GM21360 (cell line): ENCODE measurements at regions not wholly inside any gene's neighbourhood (a gene's known extent, or its start where the extent isn't known, plus 50 kb on each side); places are given as distances from the start of the nearest gene placed in this dataset.
"Not testable (repeated sequence)": the region's sequence is repeated elsewhere in the genome, so short reads cannot be mapped to it uniquely, and the experiment has no call there.

ENCODE experiments used
- ATAC-seq: cut with Tn5 transposase; IDR thresholded peaks from one replicate; pipeline ENCODE4 v1.9.1; 2021; ENCODE audit warnings: mild to moderate bottlenecking, moderate library complexity; ENCODE audit not compliant: unreplicated experiment

DNA sequence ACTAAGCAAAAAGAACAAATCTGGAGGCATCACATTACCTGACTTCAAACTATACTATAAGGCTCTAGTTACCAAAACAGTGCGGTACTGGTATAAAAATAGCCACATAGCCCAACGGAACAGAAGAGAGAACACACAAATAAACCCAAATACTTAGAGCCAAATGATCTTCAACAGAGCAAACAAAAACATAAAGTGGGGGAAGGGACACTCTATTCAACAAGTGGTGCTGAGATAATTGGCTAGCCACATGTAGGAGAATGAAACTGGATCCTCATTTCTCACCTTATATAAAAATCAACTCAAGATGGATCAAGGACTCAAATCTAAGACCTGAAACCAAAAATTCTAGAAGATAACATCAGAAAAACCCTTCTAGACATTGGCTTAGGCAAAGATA, 89.9 kb upstream of the ZNF608 start:
- ATAC-seq: not testable (repeated sequence)

DNA sequence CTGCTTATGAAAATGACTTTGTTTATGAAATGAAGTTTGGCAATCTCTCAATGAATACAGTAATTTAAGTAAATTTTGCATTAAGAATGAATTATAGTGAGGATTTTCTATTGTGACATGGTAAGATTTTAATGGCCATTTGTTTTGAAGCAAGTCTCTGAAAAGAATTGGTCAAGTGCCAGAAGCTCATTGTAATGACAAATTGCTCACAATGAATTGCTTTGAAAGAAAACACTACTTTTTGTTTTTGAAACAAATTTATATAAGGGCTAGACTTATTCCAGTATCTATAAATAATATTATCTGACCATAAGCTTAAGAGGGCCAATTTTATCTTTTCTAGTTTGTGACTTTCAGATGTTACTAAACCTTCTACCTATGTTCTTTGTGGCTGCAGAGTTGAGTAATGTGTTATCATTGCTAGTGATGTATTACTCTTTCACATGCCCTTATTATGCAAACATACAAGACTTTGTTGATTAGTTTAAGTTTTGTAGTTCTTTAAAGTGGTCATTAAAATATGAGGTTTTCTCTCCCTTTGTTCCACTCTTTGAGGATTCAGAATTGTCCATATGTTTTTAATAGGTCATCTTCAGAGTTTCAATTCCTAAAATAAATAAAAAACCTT, 93.0 kb upstream of the ZNF608 start:
- ATAC-seq: no peak

GRCh38 chr5:124841829-124842712, 95.6 kb upstream of the ZNF608 start:
- ATAC-seq: no peak

DNA sequence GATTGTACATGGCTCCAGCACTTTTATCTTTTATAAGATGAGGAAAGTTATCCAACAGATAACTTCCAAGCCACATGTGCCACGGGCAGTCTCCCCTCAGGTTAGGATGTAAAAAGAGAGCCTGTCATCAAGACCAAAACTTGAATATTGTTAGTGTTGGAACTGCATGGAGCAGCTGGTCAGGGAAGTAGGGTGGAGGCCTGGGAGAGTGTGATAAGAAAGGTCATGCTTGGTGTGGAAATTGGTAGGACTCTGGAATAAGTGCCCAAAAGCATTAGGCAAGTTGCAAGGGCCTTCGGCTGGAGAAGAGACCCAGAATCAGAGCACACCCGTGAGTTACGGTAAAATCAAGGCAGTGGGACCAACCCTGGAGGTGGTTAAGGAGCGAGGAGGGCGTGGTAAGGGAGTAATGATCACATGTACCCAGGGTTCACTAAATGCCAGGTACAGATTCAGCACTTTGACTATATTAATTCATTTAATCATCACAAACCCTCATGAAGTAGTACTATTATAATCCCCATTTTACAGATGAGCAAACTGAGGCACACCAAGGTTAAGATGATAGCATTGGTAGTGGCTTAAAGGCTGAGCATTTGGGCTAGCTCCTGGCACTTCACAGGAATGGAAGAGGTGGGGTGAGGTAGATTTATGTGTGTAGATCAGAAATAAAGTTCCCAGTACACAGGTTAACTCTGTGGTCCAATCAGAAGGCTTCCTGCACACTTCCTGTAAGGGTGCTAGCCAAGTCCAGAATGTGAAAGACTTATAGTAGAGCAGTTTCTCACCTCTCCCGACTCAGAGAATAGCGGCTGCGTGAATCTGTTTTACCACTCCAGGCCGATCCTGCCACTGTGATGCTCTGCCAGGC, 96.5 kb upstream of the ZNF608 start:
- ATAC-seq: no peak

DNA sequence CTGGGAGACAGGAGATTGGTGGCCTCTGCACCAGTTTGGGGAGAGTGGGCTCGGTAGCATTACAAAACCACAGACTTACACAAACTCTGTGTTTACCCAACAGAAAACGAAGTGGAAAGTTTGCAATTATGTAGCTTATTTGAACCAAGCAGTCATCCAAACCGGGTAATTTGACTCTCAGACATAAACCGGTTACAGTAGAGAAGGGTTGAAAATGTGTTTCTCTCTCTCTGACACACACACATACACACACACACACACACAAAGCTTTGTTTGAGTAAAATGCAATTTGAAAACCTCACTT, 97.1 kb upstream of the ZNF608 start:
- no peak for ATAC-seq

- no peak for ATAC-seq
Observed at GRCh38 chr5:124844371-124844920, 98.0 kb upstream of the ZNF608 start.

DNA sequence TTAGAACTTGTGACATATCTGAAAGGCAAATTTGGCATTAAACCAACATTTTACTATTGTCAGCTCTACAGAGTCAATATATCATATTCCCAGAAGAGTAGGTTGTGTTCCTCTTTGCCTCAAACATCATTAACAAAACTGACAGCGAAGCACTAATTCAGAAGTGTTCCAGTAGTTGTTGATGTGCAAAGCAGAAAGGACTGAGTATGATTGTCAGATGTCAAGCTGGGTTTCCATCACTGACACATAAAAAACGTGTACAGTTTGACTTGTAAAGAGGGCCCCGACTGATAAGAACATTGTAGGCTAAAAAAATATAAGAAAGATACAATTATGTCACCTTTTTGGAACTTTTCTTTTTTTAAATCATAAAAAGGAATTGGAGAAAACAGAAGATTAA, 101.5 kb upstream of the ZNF608 start:
- ATAC-seq: no peak

GRCh38 chr5:124849774-124850173, 103.3 kb upstream of the ZNF608 start:
- no peak for ATAC-seq

DNA sequence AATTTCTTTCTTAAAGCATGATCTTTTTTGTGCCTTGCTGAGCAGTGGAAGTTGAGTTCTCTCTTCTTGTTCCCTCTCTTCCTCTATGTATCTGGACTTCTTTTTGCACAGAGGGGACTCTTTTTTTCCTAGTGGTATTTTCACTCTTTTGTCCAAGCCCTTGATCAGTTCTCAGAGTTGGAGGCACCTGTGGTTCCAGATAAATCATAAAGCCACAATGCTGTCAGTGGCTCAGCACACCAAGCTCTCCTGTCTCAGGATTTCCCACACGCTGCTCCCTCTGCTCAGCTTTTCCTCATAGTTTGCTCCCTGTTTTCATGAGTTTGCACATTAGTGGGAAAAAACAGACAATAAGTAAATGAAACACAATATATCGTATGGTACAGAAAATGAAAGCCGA, 110.3 kb upstream of the ZNF608 start:
- no peak for ATAC-seq

GRCh38 chr5:124858612-124859011, 112.2 kb upstream of the ZNF608 start:
- no peak for ATAC-seq

- ATAC-seq: no peak
Observed at GRCh38 chr5:124859027-124859426, 112.6 kb upstream of the ZNF608 start.

- ATAC-seq: no peak
Observed at GRCh38 chr5:124859556-124860290, 113.3 kb upstream of the ZNF608 start.

DNA sequence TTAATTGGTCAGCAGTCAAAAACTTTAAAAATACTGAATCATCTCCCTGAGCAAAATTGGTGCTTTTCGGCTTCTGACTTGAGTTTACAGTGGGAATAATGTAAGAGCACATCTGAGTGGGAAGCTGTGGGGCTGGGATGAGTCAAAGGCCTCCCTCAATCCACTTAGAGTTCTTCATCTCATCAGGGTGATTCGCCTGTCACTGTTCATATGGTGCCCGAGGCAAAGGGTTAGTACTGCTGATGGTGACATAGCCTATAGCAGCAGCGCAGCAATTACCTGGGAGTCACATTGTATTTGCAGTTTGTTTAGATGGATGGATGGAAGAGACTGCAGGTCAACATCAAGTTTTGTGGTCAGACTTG, 113.8 kb upstream of the ZNF608 start:
- no peak for ATAC-seq

DNA sequence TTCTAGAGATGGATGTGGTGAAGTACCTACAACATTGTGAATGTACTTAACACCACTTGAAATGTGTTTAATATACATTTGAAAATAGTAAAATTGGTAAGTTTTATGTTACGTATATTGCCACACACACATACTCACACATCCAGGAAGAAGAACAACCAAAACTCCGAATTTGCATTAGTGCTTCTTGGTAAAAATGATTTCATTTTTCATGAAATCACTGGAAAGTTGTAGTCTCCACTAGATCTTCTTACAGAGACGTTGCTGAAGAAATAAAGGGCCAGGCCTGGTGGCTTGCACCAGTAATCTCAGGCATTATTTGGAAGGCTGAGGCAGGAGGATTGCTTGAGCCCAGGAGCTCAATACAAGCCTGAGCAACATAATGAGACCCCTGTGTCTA, 118.6 kb upstream of the ZNF608 start:
- ATAC-seq: no peak

DNA sequence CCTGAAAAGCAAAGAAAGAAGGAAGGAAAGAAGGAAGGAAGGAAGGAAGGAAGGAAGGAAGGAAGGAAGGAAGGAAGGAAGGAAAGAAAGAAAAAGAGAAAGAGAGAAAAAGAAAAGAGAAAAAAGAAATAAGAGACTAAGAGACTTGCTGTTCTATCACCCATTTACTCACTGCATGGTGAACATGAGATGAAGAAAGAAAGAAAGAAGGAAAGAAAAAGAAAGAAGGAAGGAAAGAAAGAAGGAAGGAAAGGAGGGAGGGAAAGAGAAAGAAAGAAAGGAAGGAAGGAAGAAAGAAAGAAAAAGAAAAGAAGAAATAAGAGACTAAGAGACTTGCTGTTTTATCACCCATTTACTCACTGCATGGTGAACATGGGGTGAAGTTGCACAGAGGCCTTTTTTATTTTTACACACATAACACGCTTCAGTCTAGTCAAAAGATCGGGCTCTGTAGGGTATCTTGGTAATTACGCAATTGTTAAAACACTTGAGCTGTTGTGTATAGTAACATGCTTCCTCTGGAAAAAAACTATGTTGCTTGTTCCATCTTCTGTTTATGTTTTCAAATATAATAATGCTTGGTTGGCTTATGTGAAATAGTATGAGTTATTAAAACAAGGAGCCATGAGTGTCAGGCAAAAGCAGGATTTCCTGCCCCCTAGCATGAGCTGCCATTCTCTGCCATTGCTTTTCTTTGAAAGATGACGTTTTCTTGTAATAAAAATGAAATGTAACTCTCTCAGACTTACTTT, 119.3 kb upstream of the ZNF608 start:
- no peak for ATAC-seq

DNA sequence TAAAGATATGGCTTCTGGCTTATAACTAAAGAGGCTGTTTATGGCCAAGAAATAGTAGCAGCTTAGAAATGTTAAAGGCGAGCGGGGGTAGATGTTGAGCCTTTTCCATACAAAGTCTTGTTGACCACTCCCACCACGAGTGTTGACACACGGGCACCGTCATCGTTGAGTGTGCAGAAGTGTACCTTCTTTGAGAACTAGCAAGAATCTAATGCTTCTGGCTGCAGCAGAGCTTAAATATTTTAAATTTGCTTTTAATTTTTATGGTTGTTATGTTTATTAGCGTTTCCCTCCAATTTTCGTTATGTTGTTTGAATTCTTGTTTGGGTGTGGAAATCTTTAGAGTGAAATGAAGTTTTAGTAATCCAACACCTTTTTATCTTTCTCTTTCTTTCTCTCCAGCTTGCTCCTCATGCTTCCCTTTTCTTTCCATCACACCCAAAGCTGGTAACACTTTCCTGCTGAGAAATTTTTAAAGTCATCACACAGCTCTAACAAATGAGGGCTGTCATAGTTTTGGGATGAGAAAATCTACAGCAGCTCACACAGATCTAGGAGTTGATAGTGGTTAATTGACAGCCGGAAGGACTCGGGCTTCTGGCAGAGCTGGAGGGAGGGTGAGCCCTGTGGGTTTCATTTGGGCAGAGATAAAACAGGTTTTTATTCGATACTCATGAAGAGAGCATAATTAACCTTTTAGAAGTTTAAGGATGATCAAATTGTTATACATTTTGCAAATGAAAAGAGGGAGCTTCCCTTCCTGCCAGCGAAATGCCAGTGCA, 120.1 kb upstream of the ZNF608 start:
- ATAC-seq: no peak

DNA sequence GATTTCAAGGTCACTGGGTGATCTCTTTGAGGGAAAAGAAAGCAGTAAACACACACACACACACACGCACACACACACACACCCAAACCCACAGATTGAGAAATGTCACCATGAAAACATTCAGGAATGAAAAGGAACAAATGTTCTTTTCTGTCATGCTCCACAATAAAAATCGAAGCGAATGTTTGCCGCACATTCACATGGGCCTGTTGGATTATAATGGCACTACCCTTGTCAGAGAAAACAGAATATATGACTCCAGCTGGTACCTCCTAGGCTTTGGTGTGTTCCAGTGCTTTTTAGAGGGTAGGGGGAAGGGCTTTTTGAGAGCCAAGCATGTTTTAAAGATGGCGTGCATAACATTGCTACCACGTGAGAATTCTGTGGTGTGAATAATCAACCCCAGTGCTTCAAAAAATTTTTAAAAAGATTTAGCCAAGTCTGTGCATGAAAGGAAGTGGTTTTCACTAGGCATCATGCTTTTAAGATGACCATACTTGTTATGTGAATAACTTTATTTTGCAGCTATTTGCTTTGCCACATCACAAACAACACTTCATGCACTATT, 120.8 kb upstream of the ZNF608 start:
- ATAC-seq: no peak

- ATAC-seq: no peak
Observed at GRCh38 chr5:124868676-124869075, 122.2 kb upstream of the ZNF608 start.

GRCh38 chr5:124869426-124870033, 123.1 kb upstream of the ZNF608 start:
- no peak for ATAC-seq
